ENCODE measurements at regions not wholly inside any gene's neighbourhood (a gene's known extent, or its start where the extent isn't known, plus 50 kb on each side); places are given as distances from the start of the nearest gene placed in this dataset.

GRCh38 chr9:100673249-100673648 is 95.4 kb downstream of the CAVIN4 start (continued):
- TF ChIP-seq AFF4 (CRISPR knock-in tag; IDR thresholded peaks at IDR 0.05; ENCODE audit: borderline replicate concordance): no peak
- TF ChIP-seq ZBTB21 (CRISPR knock-in tag; IDR thresholded peaks at IDR 0.05; ENCODE audit: borderline replicate concordance): no peak
- TF ChIP-seq HMGXB4 (CRISPR knock-in tag; IDR thresholded peaks at IDR 0.05): no peak
- TF ChIP-seq OVOL2 (CRISPR knock-in tag; IDR thresholded peaks at IDR 0.05; ENCODE audit: borderline replicate concordance): no peak
- TF ChIP-seq GTF2I (CRISPR knock-in tag; conservative IDR thresholded peaks at IDR 0.05): no peak

- Mint-ChIP-seq H3K36me3 (no peaks in the 10 kb centered on the region), H3K27ac (no peak overlapping the region), H3K27me3 (ENCODE audit: low read depth) (no peaks in the 10 kb centered on the region), H3K4me3 (no peak overlapping the region), H3K9me3 (no peaks in the 10 kb centered on the region), H3K4me1 (peaks cover 39% of the 10 kb centered on the region)
- TF ChIP-seq MYBL2 (CRISPR knock-in tag; IDR thresholded peaks at IDR 0.05) (no peak), PRRX2 (CRISPR knock-in tag; IDR thresholded peaks at IDR 0.05) (no peak), CBFB (CRISPR knock-in tag; IDR thresholded peaks at IDR 0.05; ENCODE audit: low read depth) (no peak), TEAD4 (CRISPR knock-in tag; IDR thresholded peaks at IDR 0.05) (no peak), GTF2I (CRISPR knock-in tag; conservative IDR thresholded peaks at IDR 0.05) (no peak), CREM (CRISPR knock-in tag; IDR thresholded peaks at IDR 0.05) (no peak), ZNF532 (CRISPR knock-in tag; IDR thresholded peaks at IDR 0.05; ENCODE audit: borderline replicate concordance) (no peak), AFF4 (CRISPR knock-in tag; IDR thresholded peaks at IDR 0.05; ENCODE audit: borderline replicate concordance) (no peak)
- POLR2A ChIA-PET: no interaction called here
- CTCF ChIA-PET: interaction anchor here (0.8 kb wide), 1 partner anchor 73 kb away, joined by 4 read pairs; no protein-coding TSS in a partner anchor
- DNase-seq (ENCODE audit: low spot score): no peak
- ATAC-seq: no peak
These were observed 96.7 kb downstream of the CAVIN4 start for GRCh38 chr9:100674419-100675122.

Measured in WTC11 (cell line).